ENCODE measurements at regions not wholly inside any gene's neighbourhood (a gene's known extent, or its start where the extent isn't known, plus 50 kb on each side); places are given as distances from the start of the nearest gene placed in this dataset.

GRCh38 chr3:69500604-69501003, 114.7 kb upstream of the FRMD4B start:
- TF ChIP-seq, protein P1, sequence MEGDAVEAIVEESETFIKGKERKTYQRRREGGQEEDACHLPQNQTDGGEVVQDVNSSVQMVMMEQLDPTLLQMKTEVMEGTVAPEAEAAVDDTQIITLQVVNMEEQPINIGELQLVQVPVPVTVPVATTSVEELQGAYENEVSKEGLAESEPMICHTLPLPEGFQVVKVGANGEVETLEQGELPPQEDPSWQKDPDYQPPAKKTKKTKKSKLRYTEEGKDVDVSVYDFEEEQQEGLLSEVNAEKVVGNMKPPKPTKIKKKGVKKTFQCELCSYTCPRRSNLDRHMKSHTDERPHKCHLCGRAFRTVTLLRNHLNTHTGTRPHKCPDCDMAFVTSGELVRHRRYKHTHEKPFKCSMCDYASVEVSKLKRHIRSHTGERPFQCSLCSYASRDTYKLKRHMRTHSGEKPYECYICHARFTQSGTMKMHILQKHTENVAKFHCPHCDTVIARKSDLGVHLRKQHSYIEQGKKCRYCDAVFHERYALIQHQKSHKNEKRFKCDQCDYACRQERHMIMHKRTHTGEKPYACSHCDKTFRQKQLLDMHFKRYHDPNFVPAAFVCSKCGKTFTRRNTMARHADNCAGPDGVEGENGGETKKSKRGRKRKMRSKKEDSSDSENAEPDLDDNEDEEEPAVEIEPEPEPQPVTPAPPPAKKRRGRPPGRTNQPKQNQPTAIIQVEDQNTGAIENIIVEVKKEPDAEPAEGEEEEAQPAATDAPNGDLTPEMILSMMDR (IDR thresholded peaks at IDR 0.05) = no peak
- no peak for DNase-seq (ENCODE audit: low spot score)

GRCh38 chr3:69499899-69500421, 114.1 kb upstream of the FRMD4B start:
- TF ChIP-seq, protein P1 (IDR thresholded peaks at IDR 0.05) = no peak
- Histone ChIP-seq H3K4me3 (no peak overlapping the region), H3K27ac (peak overlapping the region in 1 of 2 donors; percentile 41)
- DNase-seq (ENCODE audit: low spot score) = no peak

More at GRCh38 chr3:69500604-69501003, 114.7 kb upstream of the FRMD4B start:
- peak overlapping the region in 1 of 2 donors; percentile 41 for H3K27ac ChIP-seq
- no peak overlapping the region for H3K4me3 ChIP-seq

DNA sequence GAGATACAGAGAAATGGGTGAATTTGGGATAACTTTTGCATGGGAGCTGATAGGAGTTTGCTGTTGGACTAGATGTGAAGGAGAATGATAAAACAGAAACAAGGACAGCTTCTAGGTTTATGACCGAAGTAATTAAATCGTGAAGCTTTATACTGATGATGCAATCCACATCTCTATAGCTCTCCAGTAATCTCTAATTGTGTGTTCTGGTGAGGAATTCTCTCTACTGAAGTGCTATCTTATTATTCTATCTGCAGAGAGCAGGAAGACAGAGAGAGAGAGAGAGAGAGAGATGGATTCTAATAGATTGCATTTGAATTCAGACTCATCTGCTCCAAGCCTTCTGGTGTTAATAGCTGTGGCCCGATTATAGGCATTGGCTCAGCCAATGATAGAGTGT, 113.5 kb upstream of the FRMD4B start:
- no peak for DNase-seq (ENCODE audit: low spot score)
- Histone ChIP-seq H3K27ac (peak overlapping the region in 1 of 2 donors; percentile 41), H3K4me3 (no peak overlapping the region)
- TF ChIP-seq, protein P1 (IDR thresholded peaks at IDR 0.05) = no peak

DNA sequence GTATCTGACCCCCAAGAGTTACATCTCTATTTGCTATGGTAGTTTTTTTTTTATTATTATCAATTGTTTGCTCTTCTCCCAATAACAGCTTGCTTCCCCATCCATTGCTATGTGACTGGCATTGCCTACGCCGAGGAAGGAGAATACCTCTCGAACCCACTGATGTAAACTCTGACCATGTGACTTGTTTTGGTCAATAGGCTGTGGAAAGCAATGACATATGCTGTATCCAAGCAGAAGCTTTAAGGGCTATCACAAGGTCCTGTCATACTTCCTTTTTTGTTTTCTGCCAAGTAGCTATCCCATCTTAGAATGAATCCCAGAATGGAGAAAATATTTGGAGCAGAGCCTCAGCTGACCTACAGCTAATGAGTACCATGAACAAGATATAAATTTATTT, 111.0 kb upstream of the FRMD4B start:
- no peak overlapping the region for H3K27ac ChIP-seq
- TF ChIP-seq, protein P1 (IDR thresholded peaks at IDR 0.05) = no peak
- H3K4me3 ChIP-seq = no peak overlapping the region
- DNase-seq (ENCODE audit: low spot score) = no peak

GRCh38 chr3:69494185-69494584, 108.3 kb upstream of the FRMD4B start:
- TF ChIP-seq, protein P1 (IDR thresholded peaks at IDR 0.05) = no peak
- no peak overlapping the region for H3K27ac ChIP-seq
- DNase-seq (ENCODE audit: low spot score) = no peak
- no peak overlapping the region for H3K4me3 ChIP-seq

DNA sequence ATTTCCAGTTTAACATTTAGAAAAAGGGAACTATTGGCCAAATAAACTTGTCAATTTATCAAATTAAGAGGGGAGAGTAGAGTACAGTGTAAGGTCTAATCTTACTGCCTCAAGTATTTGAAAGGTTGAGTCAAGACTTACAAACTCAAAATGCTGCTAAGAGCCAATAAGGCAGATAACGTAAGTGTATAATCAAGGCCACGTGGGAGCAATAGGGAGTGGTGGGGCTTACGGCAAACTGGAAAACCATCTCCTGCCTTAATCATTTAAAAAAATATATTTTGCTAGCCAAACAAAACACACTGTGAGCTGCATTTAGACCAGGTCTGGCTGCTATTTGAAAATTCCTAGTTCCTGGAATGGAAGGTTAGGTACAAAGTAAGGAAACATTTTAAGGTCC, 107.3 kb upstream of the FRMD4B start:
- TF ChIP-seq, protein P1 (IDR thresholded peaks at IDR 0.05) = no peak
- DNase-seq (ENCODE audit: low spot score) = no peak
- no peak overlapping the region for H3K27ac ChIP-seq
- H3K4me3 ChIP-seq = no peak overlapping the region

DNA sequence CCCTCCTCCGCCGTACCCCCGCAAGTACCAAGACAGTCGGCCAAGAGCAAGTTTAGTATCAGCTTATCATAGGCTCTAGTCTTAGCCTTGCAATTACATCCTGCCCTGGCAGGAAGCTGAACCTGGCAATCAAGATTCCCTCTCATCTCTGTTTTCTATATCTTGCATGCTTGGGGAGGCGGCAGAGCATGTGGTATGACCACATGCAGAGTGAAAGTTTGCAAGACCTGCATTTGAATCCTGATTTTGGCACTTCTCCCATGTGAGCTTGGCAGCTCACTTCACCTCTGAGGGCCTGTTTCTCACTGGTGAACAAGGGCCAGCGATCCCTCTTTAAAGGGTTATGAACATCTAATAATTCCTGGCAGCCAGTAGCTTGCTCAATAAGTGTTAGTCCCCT, 106.1 kb upstream of the FRMD4B start:
- Histone ChIP-seq H3K4me3 (no peak overlapping the region), H3K27ac (no peak overlapping the region)
- TF ChIP-seq, protein P1 (IDR thresholded peaks at IDR 0.05) = no peak
- DNase-seq (ENCODE audit: low spot score) = no peak
